ENCODE measurements at regions not wholly inside any gene's neighbourhood (a gene's known extent, or its start where the extent isn't known, plus 50 kb on each side); places are given as distances from the start of the nearest gene placed in this dataset.
"Not testable (repeated sequence)": the region's sequence is repeated elsewhere in the genome, so short reads cannot be mapped to it uniquely, and the experiment has no call there.

- no peak for DNase-seq (ENCODE audit: low read depth)
- H3K4me3 ChIP-seq (ENCODE audit: low read depth, low read length): no peak overlapping the region
- no peak for TF ChIP-seq CTCF (conservative IDR thresholded peaks at IDR 0.05; ENCODE audit: low read depth, low read length)
These were observed 518.7 kb upstream of the TBL1XR1 start for GRCh38 chr3:177715980-177716379.

- DNase-seq (ENCODE audit: low read depth); H3K4me3 ChIP-seq (ENCODE audit: low read depth, low read length): not testable (repeated sequence)
These were observed 523.6 kb upstream of the TBL1XR1 start for GRCh38 chr3:177720927-177721326.

GRCh38 chr3:177721864-177722785 lies 524.8 kb upstream of the TBL1XR1 start:
- no peak for TF ChIP-seq CTCF (conservative IDR thresholded peaks at IDR 0.05; ENCODE audit: low read depth, low read length)
- no peak for DNase-seq (ENCODE audit: low read depth)

GRCh38 chr3:177724020-177724638 lies 526.8 kb upstream of the TBL1XR1 start:
- DNase-seq (ENCODE audit: low read depth): peak; percentile 56
- TF ChIP-seq CTCF (conservative IDR thresholded peaks at IDR 0.05; ENCODE audit: low read depth, low read length): no peak
- no peak overlapping the region for H3K4me3 ChIP-seq (ENCODE audit: low read depth, low read length)

More at GRCh38 chr3:177721864-177722785, 524.8 kb upstream of the TBL1XR1 start:
- H3K4me3 ChIP-seq (ENCODE audit: low read depth, low read length): no peak overlapping the region

- no peak overlapping the region for H3K4me3 ChIP-seq (ENCODE audit: low read depth, low read length)
- no peak for DNase-seq (ENCODE audit: low read depth)
- no peak for TF ChIP-seq CTCF (conservative IDR thresholded peaks at IDR 0.05; ENCODE audit: low read depth, low read length)
These were observed 527.9 kb upstream of the TBL1XR1 start for GRCh38 chr3:177725165-177725564.

- no peak overlapping the region for H3K4me3 ChIP-seq (ENCODE audit: low read depth, low read length)
- no peak for DNase-seq (ENCODE audit: low read depth)
- TF ChIP-seq CTCF (conservative IDR thresholded peaks at IDR 0.05; ENCODE audit: low read depth, low read length): no peak
These were observed 529.5 kb upstream of the TBL1XR1 start for GRCh38 chr3:177726807-177727206.

GRCh38 chr3:177729956-177730681 lies 532.8 kb upstream of the TBL1XR1 start:
- TF ChIP-seq CTCF (conservative IDR thresholded peaks at IDR 0.05; ENCODE audit: low read depth, low read length): no peak
- DNase-seq (ENCODE audit: low read depth): peak; percentile 73
- H3K4me3 ChIP-seq (ENCODE audit: low read depth, low read length): no peak overlapping the region

Measured in choroid plexus epithelial cell (primary cell).